ENCODE measurements at regions not wholly inside any gene's neighbourhood (a gene's known extent, or its start where the extent isn't known, plus 50 kb on each side); places are given as distances from the start of the nearest gene placed in this dataset.

DNA sequence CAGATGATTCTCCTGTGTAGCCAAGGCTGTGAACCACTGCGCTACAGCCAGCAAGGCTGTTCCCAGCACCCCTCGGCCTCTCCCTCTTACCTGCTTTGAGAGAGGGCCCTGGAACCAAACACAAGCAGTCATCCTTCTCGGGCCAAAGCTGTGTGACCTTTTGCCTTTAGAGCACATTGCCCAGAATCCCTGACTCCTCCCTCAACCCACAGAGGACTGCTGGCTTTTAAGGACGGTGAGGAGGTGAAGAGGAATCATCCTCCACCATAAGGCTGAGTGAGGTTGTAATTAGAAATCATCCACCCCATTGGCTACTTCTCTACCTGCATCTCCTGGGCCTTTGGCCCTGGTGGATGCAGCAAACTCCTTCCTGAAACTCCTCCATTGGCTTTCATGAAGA, 93.6 kb upstream of the PJA1 start:
- no peak overlapping the region for H3K9ac ChIP-seq (ENCODE audit: extremely low read depth, insufficient read length, low read length)
- no peak overlapping the region for H4K91ac ChIP-seq (ENCODE audit: insufficient read length, low read depth, low read length)
- no peak overlapping the region for H3K4me2 ChIP-seq (ENCODE audit: insufficient read depth, insufficient read length, low read length)
- no peaks in the 10 kb centered on the region for H3K23me2 ChIP-seq (ENCODE audit: insufficient read length, low read depth, low read length, poor library complexity, severe bottlenecking)
- no peak overlapping the region for H3K4ac ChIP-seq (ENCODE audit: low read depth, low read length)
- Mint-ChIP-seq H3K27me3 (ENCODE audit: low read depth) (peaks cover 100% of the 10 kb centered on the region), H3K36me3 (ENCODE audit: insufficient read depth in 1 of 3, low read depth in 3 of 3) (peaks cover 4 to 7% (median 5%) of the 10 kb centered on the region in 3 experiments; a peak in 5 of 7 replicates), H3K4me1 (peaks cover 14 to 30% of the 10 kb centered on the region in 2 experiments), H3K4me3 (no peak overlapping the region), H3K9me3 (peaks cover 76 to 81% of the 10 kb centered on the region in 2 experiments), H3K27ac (no peak overlapping the region)
- H2AK5ac ChIP-seq (ENCODE audit: insufficient read length, low read length): no peak overlapping the region
- no peak overlapping the region for H3K23ac ChIP-seq (ENCODE audit: insufficient read length, low read depth, low read length)
- H3K79me2 ChIP-seq (ENCODE audit: insufficient read depth, low read length): no peaks in the 10 kb centered on the region
- H3K18ac ChIP-seq (ENCODE audit: insufficient read length, low read depth, low read length): no peak overlapping the region
- TF ChIP-seq, protein P1, sequence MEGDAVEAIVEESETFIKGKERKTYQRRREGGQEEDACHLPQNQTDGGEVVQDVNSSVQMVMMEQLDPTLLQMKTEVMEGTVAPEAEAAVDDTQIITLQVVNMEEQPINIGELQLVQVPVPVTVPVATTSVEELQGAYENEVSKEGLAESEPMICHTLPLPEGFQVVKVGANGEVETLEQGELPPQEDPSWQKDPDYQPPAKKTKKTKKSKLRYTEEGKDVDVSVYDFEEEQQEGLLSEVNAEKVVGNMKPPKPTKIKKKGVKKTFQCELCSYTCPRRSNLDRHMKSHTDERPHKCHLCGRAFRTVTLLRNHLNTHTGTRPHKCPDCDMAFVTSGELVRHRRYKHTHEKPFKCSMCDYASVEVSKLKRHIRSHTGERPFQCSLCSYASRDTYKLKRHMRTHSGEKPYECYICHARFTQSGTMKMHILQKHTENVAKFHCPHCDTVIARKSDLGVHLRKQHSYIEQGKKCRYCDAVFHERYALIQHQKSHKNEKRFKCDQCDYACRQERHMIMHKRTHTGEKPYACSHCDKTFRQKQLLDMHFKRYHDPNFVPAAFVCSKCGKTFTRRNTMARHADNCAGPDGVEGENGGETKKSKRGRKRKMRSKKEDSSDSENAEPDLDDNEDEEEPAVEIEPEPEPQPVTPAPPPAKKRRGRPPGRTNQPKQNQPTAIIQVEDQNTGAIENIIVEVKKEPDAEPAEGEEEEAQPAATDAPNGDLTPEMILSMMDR (conservative IDR thresholded peaks at IDR 0.05): no peak
- peaks cover 7% of the 10 kb centered on the region for H3K9me3 ChIP-seq (ENCODE audit: control insufficient read depth, low read depth, low read length)
- H3T11ph ChIP-seq (ENCODE audit: low read length): no peak overlapping the region
- no peak overlapping the region for H3K14ac ChIP-seq (ENCODE audit: insufficient read depth, low read length)
- no peak overlapping the region for H3K56ac ChIP-seq (ENCODE audit: insufficient read length, low read depth, low read length)
- H4K5ac ChIP-seq (ENCODE audit: insufficient read length, low read depth, low read length): no peak overlapping the region
- no peak overlapping the region for H2BK20ac ChIP-seq (ENCODE audit: low read depth, low read length, poor library complexity, severe bottlenecking)
- no peaks in the 10 kb centered on the region for H4K20me1 ChIP-seq (ENCODE audit: control insufficient read depth, insufficient read depth, insufficient read length)
- H2BK15ac ChIP-seq (ENCODE audit: low read depth, low read length): no peak overlapping the region
- no peak overlapping the region for H4K8ac ChIP-seq (replicated peaks; ENCODE audit: insufficient read length, low read depth, low read length)
- H2BK12ac ChIP-seq (ENCODE audit: insufficient read length, low read depth, low read length): no peak overlapping the region
- no peaks in the 10 kb centered on the region for H3K79me1 ChIP-seq (ENCODE audit: insufficient read depth, low read depth, low read length, poor library complexity, severe bottlenecking)
- no peak overlapping the region for H2AFZ ChIP-seq (ENCODE audit: low read length)
- H3K4me1 ChIP-seq (ENCODE audit: insufficient read depth, low read length): no peaks in the 10 kb centered on the region; the same call in 1 of the 2 replicates
- WGBS (ENCODE audit: extremely low coverage, insufficient read length, low lambda C conversion rate): no CpG with 5 or more reads among the region's 4 CpGs
- H2BK120ac ChIP-seq (ENCODE audit: low read depth, low read length, poor library complexity, severe bottlenecking): no peak overlapping the region
- no peak overlapping the region for H3K27ac ChIP-seq (ENCODE audit: insufficient read length, low read depth, low read length)
- no peak for DNase-seq
- H3K27me3 ChIP-seq (ENCODE audit: insufficient read depth, low read length): peaks cover 42% of the 10 kb centered on the region; the same call in 1 of the 2 replicates
- H2BK5ac ChIP-seq (ENCODE audit: insufficient read length, low read length): no peak overlapping the region
